Keratinocyte (primary cell): ENCODE measurements at regions not wholly inside any gene's neighbourhood (a gene's known extent, or its start where the extent isn't known, plus 50 kb on each side); places are given as distances from the start of the nearest gene placed in this dataset.

Experiments
- EZH2 ChIP-seq: IDR thresholded peaks from one replicate; pipeline ENCODE4 v1.6.1; 2012; ENCODE audit warnings: inconsistent platforms, mild to moderate bottlenecking, low read length, moderate library complexity
- TF ChIP-seq, protein P1 (sequence below), 3 experiments: IDR thresholded peaks in 1 of 3; conservative IDR thresholded peaks in 1 of 3; optimal IDR thresholded peaks in 1 of 3; 2 replicates in 2 of 3; 3 replicates in 1 of 3; pipeline versions ENCODE3 to v1.5.1; 2011; ENCODE audit warnings: low read length in 3 of 3, mild to moderate bottlenecking in 3 of 3, moderate library complexity in 2 of 3, control low read depth in 1 of 3, inconsistent platforms in 1 of 3; ENCODE audit not compliant: insufficient read depth in 2 of 3; ENCODE audit errors: extremely low read depth in 1 of 3

DNA sequence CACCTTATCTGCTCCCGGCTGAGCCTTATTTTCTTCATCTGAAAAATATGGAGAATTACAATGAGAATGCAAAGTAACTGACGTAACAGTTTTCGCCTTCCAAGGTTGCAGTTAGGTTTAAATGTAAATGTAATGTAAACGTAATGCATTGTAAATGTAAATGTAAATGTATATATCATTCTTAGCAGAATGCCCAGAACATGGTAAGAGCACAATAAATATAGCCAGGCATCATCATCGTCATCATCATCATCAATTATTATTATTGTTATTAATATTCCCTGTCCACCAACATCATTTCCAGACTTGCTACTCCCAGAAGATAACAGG, 770.0 kb downstream of the MED13L start:
- TF ChIP-seq, protein P1, sequence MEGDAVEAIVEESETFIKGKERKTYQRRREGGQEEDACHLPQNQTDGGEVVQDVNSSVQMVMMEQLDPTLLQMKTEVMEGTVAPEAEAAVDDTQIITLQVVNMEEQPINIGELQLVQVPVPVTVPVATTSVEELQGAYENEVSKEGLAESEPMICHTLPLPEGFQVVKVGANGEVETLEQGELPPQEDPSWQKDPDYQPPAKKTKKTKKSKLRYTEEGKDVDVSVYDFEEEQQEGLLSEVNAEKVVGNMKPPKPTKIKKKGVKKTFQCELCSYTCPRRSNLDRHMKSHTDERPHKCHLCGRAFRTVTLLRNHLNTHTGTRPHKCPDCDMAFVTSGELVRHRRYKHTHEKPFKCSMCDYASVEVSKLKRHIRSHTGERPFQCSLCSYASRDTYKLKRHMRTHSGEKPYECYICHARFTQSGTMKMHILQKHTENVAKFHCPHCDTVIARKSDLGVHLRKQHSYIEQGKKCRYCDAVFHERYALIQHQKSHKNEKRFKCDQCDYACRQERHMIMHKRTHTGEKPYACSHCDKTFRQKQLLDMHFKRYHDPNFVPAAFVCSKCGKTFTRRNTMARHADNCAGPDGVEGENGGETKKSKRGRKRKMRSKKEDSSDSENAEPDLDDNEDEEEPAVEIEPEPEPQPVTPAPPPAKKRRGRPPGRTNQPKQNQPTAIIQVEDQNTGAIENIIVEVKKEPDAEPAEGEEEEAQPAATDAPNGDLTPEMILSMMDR (optimal IDR thresholded peaks at IDR 0.05 in 1 of 3, IDR thresholded peaks at IDR 0.05 in 1 of 3, conservative IDR thresholded peaks at IDR 0.05 in 1 of 3; ENCODE audit: extremely low read depth in 1 of 3, insufficient read depth in 2 of 3, low read length in 3 of 3), result no peak
- TF ChIP-seq EZH2, result no peak
